ENCODE measurements at regions not wholly inside any gene's neighbourhood (a gene's known extent, or its start where the extent isn't known, plus 50 kb on each side); places are given as distances from the start of the nearest gene placed in this dataset.

DNA sequence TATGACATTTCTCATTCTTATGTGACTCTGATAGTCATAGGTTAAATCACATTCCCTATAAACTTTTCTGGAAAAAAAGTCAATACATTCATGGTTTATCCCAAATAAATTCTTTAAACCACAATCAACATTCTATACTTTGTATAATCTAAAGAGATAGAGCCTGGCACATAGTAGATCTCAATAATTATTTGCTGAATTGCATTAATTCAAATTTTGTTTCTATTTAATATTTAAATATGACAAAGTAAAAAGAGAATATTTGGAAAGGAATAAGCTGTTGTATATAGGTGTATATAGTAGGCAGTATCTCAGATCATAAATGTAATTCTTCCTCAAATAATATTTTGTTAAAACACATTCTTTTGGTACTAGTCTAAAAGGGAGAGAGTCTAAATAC, 102.2 kb upstream of the USP15 start:
- TF ChIP-seq, protein P1, sequence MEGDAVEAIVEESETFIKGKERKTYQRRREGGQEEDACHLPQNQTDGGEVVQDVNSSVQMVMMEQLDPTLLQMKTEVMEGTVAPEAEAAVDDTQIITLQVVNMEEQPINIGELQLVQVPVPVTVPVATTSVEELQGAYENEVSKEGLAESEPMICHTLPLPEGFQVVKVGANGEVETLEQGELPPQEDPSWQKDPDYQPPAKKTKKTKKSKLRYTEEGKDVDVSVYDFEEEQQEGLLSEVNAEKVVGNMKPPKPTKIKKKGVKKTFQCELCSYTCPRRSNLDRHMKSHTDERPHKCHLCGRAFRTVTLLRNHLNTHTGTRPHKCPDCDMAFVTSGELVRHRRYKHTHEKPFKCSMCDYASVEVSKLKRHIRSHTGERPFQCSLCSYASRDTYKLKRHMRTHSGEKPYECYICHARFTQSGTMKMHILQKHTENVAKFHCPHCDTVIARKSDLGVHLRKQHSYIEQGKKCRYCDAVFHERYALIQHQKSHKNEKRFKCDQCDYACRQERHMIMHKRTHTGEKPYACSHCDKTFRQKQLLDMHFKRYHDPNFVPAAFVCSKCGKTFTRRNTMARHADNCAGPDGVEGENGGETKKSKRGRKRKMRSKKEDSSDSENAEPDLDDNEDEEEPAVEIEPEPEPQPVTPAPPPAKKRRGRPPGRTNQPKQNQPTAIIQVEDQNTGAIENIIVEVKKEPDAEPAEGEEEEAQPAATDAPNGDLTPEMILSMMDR (IDR thresholded peaks at IDR 0.05; ENCODE audit: unreplicated experiment), result no peak
- no peaks in the 10 kb centered on the region for H3K27me3 Mint-ChIP-seq (ENCODE audit: insufficient read depth, unreplicated experiment)
- H3K9me3 Mint-ChIP-seq (ENCODE audit: unreplicated experiment), result no peaks in the 10 kb centered on the region
- H3K4me3 Mint-ChIP-seq (ENCODE audit: unreplicated experiment), result no peak overlapping the region
- DNase-seq (ENCODE audit: unreplicated experiment), result no peak
- no peak overlapping the region for H3K27ac Mint-ChIP-seq (ENCODE audit: low read depth, unreplicated experiment)
- no TSS peak for BruUV-seq (replicated peaks)
- ChIA-PET POLR2A (no interaction called here), CTCF (interaction anchor here (0.6 to 0.9 kb wide), 2 partner anchors 52 to 745 kb away, joined by 3 to 4 read pairs; no protein-coding TSS in a partner anchor)
- intact Hi-C loops (cut with micrococcal nuclease), result no loop called here
- H3K4me1 Mint-ChIP-seq (ENCODE audit: insufficient read depth, unreplicated experiment), result no peaks in the 10 kb centered on the region
- H3K36me3 Mint-ChIP-seq (ENCODE audit: insufficient read depth, unreplicated experiment), result no peaks in the 10 kb centered on the region

- Mint-ChIP-seq H3K9me3 (ENCODE audit: unreplicated experiment) (no peaks in the 10 kb centered on the region), H3K27ac (ENCODE audit: low read depth, unreplicated experiment) (no peak overlapping the region), H3K27me3 (ENCODE audit: insufficient read depth, unreplicated experiment) (no peaks in the 10 kb centered on the region), H3K4me3 (ENCODE audit: unreplicated experiment) (no peak overlapping the region), H3K36me3 (ENCODE audit: insufficient read depth, unreplicated experiment) (no peaks in the 10 kb centered on the region), H3K4me1 (ENCODE audit: insufficient read depth, unreplicated experiment) (no peaks in the 10 kb centered on the region)
- DNase-seq (ENCODE audit: unreplicated experiment), result no peak
- BruUV-seq (replicated peaks), result no TSS peak
- ChIA-PET POLR2A (no interaction called here), CTCF (no interaction called here)
- TF ChIP-seq, protein P1 (IDR thresholded peaks at IDR 0.05; ENCODE audit: unreplicated experiment), result no peak
- intact Hi-C loops (cut with micrococcal nuclease), result no loop called here
Measured at GRCh38 chr12:62158461-62159360, 101.5 kb upstream of the USP15 start.

- ChIA-PET CTCF (interaction anchor here (0.7 kb wide), 1 partner anchor 22 kb away, joined by 3 read pairs; no protein-coding TSS in a partner anchor), POLR2A (no interaction called here)
- intact Hi-C loops (cut with micrococcal nuclease), result no loop called here
- Mint-ChIP-seq H3K27ac (ENCODE audit: low read depth, unreplicated experiment) (no peak overlapping the region), H3K9me3 (ENCODE audit: unreplicated experiment) (no peaks in the 10 kb centered on the region), H3K36me3 (ENCODE audit: insufficient read depth, unreplicated experiment) (peaks cover 5% of the 10 kb centered on the region), H3K4me3 (ENCODE audit: unreplicated experiment) (no peak overlapping the region), H3K27me3 (ENCODE audit: insufficient read depth, unreplicated experiment) (no peaks in the 10 kb centered on the region), H3K4me1 (ENCODE audit: insufficient read depth, unreplicated experiment) (no peaks in the 10 kb centered on the region)
- no TSS peak for BruUV-seq (replicated peaks)
- TF ChIP-seq, protein P1 (IDR thresholded peaks at IDR 0.05; ENCODE audit: unreplicated experiment), result no peak
- DNase-seq (ENCODE audit: unreplicated experiment), result no peak
Measured at GRCh38 chr12:62162214-62162613, 98.0 kb upstream of the USP15 start.

GRCh38 chr12:62163368-62163767, 96.8 kb upstream of the USP15 start:
- DNase-seq (ENCODE audit: unreplicated experiment), result no peak
- H3K4me3 Mint-ChIP-seq (ENCODE audit: unreplicated experiment), result no peak overlapping the region
- CTCF ChIA-PET, result no interaction called here
- H3K27me3 Mint-ChIP-seq (ENCODE audit: insufficient read depth, unreplicated experiment), result no peaks in the 10 kb centered on the region
- POLR2A ChIA-PET, result no interaction called here
- no peaks in the 10 kb centered on the region for H3K9me3 Mint-ChIP-seq (ENCODE audit: unreplicated experiment)
- no TSS peak for BruUV-seq (replicated peaks)
- no peaks in the 10 kb centered on the region for H3K4me1 Mint-ChIP-seq (ENCODE audit: insufficient read depth, unreplicated experiment)
- intact Hi-C loops (cut with micrococcal nuclease), result no loop called here
- TF ChIP-seq, protein P1 (IDR thresholded peaks at IDR 0.05; ENCODE audit: unreplicated experiment), result no peak
- peaks cover 5% of the 10 kb centered on the region for H3K36me3 Mint-ChIP-seq (ENCODE audit: insufficient read depth, unreplicated experiment)
- no peak overlapping the region for H3K27ac Mint-ChIP-seq (ENCODE audit: low read depth, unreplicated experiment)

All from MCF 10A (cell line).